Gastrocnemius medialis (tissue), 4 donors: ENCODE measurements at regions not wholly inside any gene's neighbourhood (a gene's known extent, or its start where the extent isn't known, plus 50 kb on each side); places are given as distances from the start of the nearest gene placed in this dataset.

Experiments
- POLR2A ChIP-seq, 2 donors: fragments of 450-650 bp; IDR thresholded peaks; one replicate each; pipeline ENCODE4 v1.6.1; 2017; ENCODE audit warnings: antibody characterized with exemption in 2 of 2, mild to moderate bottlenecking in 2 of 2, moderate library complexity in 2 of 2
- TF ChIP-seq, protein P1 (sequence below), 5 experiments: fragments of 450-650 bp in 3 of 5; fragments of 200-600 bp in 2 of 5; sonication (generic) in 2 of 5; IDR thresholded peaks in 4 of 5; conservative IDR thresholded peaks in 1 of 5; 1 replicate in 4 of 5; 2 replicates in 1 of 5; pipeline ENCODE4 v1.5.1; 2016 to 2019; ENCODE audit warnings: antibody characterized with exemption in 5 of 5, mild to moderate bottlenecking in 3 of 5, moderate library complexity in 3 of 5

DNA sequence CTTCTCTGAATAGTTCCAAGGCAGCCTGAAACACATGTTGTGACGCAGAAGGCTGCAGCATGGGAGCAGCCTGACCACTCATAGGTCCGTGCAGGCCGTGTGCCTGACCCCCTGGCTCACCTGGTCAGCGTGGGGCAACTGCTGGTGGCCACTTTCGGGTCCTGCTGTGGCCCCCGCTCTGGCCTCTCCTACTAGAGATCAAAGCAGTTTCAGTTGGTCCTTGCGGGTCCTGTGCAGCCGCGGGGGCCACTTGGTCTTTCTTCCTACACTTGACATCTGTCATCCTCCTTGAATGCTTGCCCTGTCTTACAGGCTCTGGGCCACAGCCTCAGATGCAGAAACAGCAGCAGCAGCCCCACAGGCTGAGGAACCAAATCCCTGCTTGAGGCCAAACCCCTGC is 320.8 kb upstream of the ZNF32 start:
- TF ChIP-seq, protein P1, sequence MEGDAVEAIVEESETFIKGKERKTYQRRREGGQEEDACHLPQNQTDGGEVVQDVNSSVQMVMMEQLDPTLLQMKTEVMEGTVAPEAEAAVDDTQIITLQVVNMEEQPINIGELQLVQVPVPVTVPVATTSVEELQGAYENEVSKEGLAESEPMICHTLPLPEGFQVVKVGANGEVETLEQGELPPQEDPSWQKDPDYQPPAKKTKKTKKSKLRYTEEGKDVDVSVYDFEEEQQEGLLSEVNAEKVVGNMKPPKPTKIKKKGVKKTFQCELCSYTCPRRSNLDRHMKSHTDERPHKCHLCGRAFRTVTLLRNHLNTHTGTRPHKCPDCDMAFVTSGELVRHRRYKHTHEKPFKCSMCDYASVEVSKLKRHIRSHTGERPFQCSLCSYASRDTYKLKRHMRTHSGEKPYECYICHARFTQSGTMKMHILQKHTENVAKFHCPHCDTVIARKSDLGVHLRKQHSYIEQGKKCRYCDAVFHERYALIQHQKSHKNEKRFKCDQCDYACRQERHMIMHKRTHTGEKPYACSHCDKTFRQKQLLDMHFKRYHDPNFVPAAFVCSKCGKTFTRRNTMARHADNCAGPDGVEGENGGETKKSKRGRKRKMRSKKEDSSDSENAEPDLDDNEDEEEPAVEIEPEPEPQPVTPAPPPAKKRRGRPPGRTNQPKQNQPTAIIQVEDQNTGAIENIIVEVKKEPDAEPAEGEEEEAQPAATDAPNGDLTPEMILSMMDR (IDR thresholded peaks at IDR 0.05 in 4 of 5, conservative IDR thresholded peaks at IDR 0.05 in 1 of 5): no peak
- no peak for TF ChIP-seq POLR2A (IDR thresholded peaks at IDR 0.05)
